Tibial nerve (tissue), 4 donors: ENCODE measurements at regions not wholly inside any gene's neighbourhood (a gene's known extent, or its start where the extent isn't known, plus 50 kb on each side); places are given as distances from the start of the nearest gene placed in this dataset.

Source experiments
- EP300 ChIP-seq, 2 donors: sonication (generic); formaldehyde crosslinking; IDR thresholded peaks; one replicate each; pipeline ENCODE4 v1.6.1; 2017; ENCODE audit warnings: antibody characterized with exemption in 2 of 2, mild to moderate bottlenecking in 1 of 2
- POLR2A ChIP-seq, 2 donors: fragments of 450-650 bp; IDR thresholded peaks; one replicate each; pipeline ENCODE4 v1.6.1; 2017; ENCODE audit warnings: antibody characterized with exemption in 2 of 2, mild to moderate bottlenecking in 2 of 2, moderate library complexity in 2 of 2
- TF ChIP-seq, protein P1 (sequence below), 5 experiments: fragments of 200-600 bp in 3 of 5; fragments of 450-650 bp in 2 of 5; sonication (generic) in 3 of 5; IDR thresholded peaks; one replicate each; pipeline ENCODE4 v1.5.1; 2016 to 2019; ENCODE audit warnings: antibody characterized with exemption in 5 of 5, mild to moderate bottlenecking in 3 of 5, moderate library complexity in 2 of 5

DNA sequence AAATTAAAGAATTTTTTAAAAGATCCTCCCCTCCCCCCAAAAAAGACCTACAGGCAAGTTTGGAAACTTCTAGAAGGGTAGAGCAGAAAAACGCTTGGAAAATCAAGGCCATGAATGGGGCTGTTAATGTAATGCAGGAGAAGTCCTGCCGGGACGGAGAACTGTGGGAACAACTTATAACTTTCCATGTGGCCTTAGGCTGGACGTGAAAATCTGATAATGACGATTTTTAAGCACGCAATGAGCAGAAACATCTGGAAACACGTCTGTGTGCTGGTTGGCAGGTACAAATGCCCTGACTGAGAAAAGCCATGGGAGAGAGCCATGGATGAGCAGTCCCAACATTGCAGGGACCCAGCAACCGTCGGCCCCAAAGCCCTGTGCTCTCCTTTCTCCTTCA, 198.7 kb upstream of the RREB1 start:
- TF ChIP-seq, protein P1, sequence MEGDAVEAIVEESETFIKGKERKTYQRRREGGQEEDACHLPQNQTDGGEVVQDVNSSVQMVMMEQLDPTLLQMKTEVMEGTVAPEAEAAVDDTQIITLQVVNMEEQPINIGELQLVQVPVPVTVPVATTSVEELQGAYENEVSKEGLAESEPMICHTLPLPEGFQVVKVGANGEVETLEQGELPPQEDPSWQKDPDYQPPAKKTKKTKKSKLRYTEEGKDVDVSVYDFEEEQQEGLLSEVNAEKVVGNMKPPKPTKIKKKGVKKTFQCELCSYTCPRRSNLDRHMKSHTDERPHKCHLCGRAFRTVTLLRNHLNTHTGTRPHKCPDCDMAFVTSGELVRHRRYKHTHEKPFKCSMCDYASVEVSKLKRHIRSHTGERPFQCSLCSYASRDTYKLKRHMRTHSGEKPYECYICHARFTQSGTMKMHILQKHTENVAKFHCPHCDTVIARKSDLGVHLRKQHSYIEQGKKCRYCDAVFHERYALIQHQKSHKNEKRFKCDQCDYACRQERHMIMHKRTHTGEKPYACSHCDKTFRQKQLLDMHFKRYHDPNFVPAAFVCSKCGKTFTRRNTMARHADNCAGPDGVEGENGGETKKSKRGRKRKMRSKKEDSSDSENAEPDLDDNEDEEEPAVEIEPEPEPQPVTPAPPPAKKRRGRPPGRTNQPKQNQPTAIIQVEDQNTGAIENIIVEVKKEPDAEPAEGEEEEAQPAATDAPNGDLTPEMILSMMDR (IDR thresholded peaks at IDR 0.05) = no peak
- TF ChIP-seq EP300 (IDR thresholded peaks at IDR 0.05) (no peak), POLR2A (IDR thresholded peaks at IDR 0.05) (no peak)
